ENCODE measurements at regions not wholly inside any gene's neighbourhood (a gene's known extent, or its start where the extent isn't known, plus 50 kb on each side); places are given as distances from the start of the nearest gene placed in this dataset.

- TF ChIP-seq RCOR1 (IDR thresholded peaks at IDR 0.05; ENCODE audit: low read depth, low read length), result no peak
- TF ChIP-seq ZFP36 (IDR thresholded peaks at IDR 0.05; ENCODE audit: borderline replicate concordance, partially characterized antibody), result no peak
- no peak for TF ChIP-seq POLR2A (IDR thresholded peaks at IDR 0.05; ENCODE audit: low read length)
- no peak for TF ChIP-seq KDM5A (IDR thresholded peaks at IDR 0.05)
- TF ChIP-seq, protein P1, sequence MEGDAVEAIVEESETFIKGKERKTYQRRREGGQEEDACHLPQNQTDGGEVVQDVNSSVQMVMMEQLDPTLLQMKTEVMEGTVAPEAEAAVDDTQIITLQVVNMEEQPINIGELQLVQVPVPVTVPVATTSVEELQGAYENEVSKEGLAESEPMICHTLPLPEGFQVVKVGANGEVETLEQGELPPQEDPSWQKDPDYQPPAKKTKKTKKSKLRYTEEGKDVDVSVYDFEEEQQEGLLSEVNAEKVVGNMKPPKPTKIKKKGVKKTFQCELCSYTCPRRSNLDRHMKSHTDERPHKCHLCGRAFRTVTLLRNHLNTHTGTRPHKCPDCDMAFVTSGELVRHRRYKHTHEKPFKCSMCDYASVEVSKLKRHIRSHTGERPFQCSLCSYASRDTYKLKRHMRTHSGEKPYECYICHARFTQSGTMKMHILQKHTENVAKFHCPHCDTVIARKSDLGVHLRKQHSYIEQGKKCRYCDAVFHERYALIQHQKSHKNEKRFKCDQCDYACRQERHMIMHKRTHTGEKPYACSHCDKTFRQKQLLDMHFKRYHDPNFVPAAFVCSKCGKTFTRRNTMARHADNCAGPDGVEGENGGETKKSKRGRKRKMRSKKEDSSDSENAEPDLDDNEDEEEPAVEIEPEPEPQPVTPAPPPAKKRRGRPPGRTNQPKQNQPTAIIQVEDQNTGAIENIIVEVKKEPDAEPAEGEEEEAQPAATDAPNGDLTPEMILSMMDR (IDR thresholded peaks at IDR 0.05), result no peak
- TF ChIP-seq, protein P2, sequence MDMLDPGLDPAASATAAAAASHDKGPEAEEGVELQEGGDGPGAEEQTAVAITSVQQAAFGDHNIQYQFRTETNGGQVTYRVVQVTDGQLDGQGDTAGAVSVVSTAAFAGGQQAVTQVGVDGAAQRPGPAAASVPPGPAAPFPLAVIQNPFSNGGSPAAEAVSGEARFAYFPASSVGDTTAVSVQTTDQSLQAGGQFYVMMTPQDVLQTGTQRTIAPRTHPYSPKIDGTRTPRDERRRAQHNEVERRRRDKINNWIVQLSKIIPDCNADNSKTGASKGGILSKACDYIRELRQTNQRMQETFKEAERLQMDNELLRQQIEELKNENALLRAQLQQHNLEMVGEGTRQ (IDR thresholded peaks at IDR 0.05), result no peak
- no peak for TF ChIP-seq CBX8 (IDR thresholded peaks at IDR 0.05)
- no peak for TF ChIP-seq KDM1A (IDR thresholded peaks at IDR 0.05; ENCODE audit: low read depth)
- TF ChIP-seq MYC (IDR thresholded peaks at IDR 0.05; ENCODE audit: borderline replicate concordance, low read length), result no peak
- no peak for TF ChIP-seq EP300 (IDR thresholded peaks at IDR 0.05)
- TF ChIP-seq NFE2L2 (conservative IDR thresholded peaks at IDR 0.05; ENCODE audit: low read length), result no peak
- no peak for TF ChIP-seq GATA3 (IDR thresholded peaks at IDR 0.05; ENCODE audit: borderline replicate concordance)
- TF ChIP-seq JUN (IDR thresholded peaks at IDR 0.05), result no peak
- no peak for TF ChIP-seq MAFK (IDR thresholded peaks at IDR 0.05; ENCODE audit: partially characterized antibody)
Observed at GRCh38 chr18:57940166-57940660, 103.8 kb upstream of the NEDD4L start.

All from A549 (cell line).